Thymus (tissue), 11 donors: ENCODE measurements at regions not wholly inside any gene's neighbourhood (a gene's known extent, or its start where the extent isn't known, plus 50 kb on each side); places are given as distances from the start of the nearest gene placed in this dataset.

ENCODE experiments used
- DNase-seq, 9 donors: peaks; one replicate each; pipeline ENCODE4 v3.0.0-alpha.2; 2013; ENCODE audit warnings: low spot score in 9 of 9, low read depth in 6 of 9, missing footprints in 1 of 9
- H3K27ac ChIP-seq, 2 donors: one replicate each; pipeline ENCODE4 v1.5.1; 2013; ENCODE audit warnings: control low read depth in 1 of 2, low read depth in 1 of 2, low read length in 1 of 2, mild to moderate bottlenecking in 1 of 2, moderate library complexity in 1 of 2
- H3K27me3 ChIP-seq, 2 donors: one replicate each; pipeline ENCODE4 v1.5.1; 2013; ENCODE audit warnings: low read length in 1 of 2; ENCODE audit not compliant: control insufficient read depth in 2 of 2, insufficient read depth in 1 of 2
- H3K36me3 ChIP-seq, 2 donors: one replicate each; pipeline ENCODE4 v1.5.1; 2013; ENCODE audit warnings: low read length in 1 of 2, mild to moderate bottlenecking in 1 of 2, moderate library complexity in 1 of 2; ENCODE audit not compliant: control insufficient read depth in 2 of 2, insufficient read depth in 2 of 2
- H3K4me1 ChIP-seq, 2 donors: one replicate each; pipeline ENCODE4 v1.5.1; 2013; ENCODE audit warnings: low read length in 2 of 2; ENCODE audit not compliant: control insufficient read depth in 2 of 2, insufficient read depth in 2 of 2
- H3K4me3 ChIP-seq, 2 donors: one replicate each; pipeline ENCODE4 v1.5.1; 2013; ENCODE audit warnings: low read length in 2 of 2, control low read depth in 1 of 2, mild to moderate bottlenecking in 1 of 2
- H3K9me3 ChIP-seq, 2 donors: one replicate each; pipeline ENCODE4 v1.5.1; 2013; ENCODE audit warnings: low read length in 1 of 2, mild to moderate bottlenecking in 1 of 2; ENCODE audit not compliant: control insufficient read depth in 2 of 2, insufficient read depth in 1 of 2
- WGBS: extraction: QIAGEN DNeasy Blood & Tissue Kit; methylation state at CpG from one replicate; pipeline ENCODE4 v1.1.7; 2013; 5-methylcytosine and 5-hydroxymethylcytosine counted together
- donor health status: healthy.

GRCh38 chr7:132641238-132641637 lies 65.0 kb upstream of the PLXNA4 start:
- Histone ChIP-seq H3K4me3 (no peak overlapping the region), H3K9me3 (no peaks in the 10 kb centered on the region)
- WGBS: 99% methylated on average over 1 of the region's 1 CpG

GRCh38 chr7:132639983-132640382 lies 63.7 kb upstream of the PLXNA4 start:
- WGBS: 95% methylated on average over 5 of the region's 5 CpGs
- no peak overlapping the region for H3K4me3 ChIP-seq
- no peaks in the 10 kb centered on the region for H3K4me1 ChIP-seq
- no peaks in the 10 kb centered on the region for H3K27me3 ChIP-seq
- DNase-seq: no peak
- no peaks in the 10 kb centered on the region for H3K36me3 ChIP-seq
- H3K27ac ChIP-seq: no peak overlapping the region
- no peaks in the 10 kb centered on the region for H3K9me3 ChIP-seq

More at GRCh38 chr7:132641238-132641637, 65.0 kb upstream of the PLXNA4 start:
- H3K27me3 ChIP-seq: no peaks in the 10 kb centered on the region
- DNase-seq: no peak
- no peaks in the 10 kb centered on the region for H3K36me3 ChIP-seq
- no peaks in the 10 kb centered on the region for H3K4me1 ChIP-seq
- no peak overlapping the region for H3K27ac ChIP-seq

- 78% methylated on average over 6 of the region's 6 CpGs for WGBS
- Histone ChIP-seq H3K36me3 (no peaks in the 10 kb centered on the region), H3K27me3 (no peaks in the 10 kb centered on the region), H3K27ac (no peak overlapping the region), H3K4me3 (no peak overlapping the region), H3K4me1 (no peaks in the 10 kb centered on the region), H3K9me3 (no peaks in the 10 kb centered on the region)
- DNase-seq: no peak
Observed at GRCh38 chr7:132638000-132638399, 61.7 kb upstream of the PLXNA4 start.

- H3K36me3 ChIP-seq: no peaks in the 10 kb centered on the region
- H3K4me3 ChIP-seq: no peak overlapping the region
- no peaks in the 10 kb centered on the region for H3K9me3 ChIP-seq
- H3K27me3 ChIP-seq: no peaks in the 10 kb centered on the region
- DNase-seq: no peak
- 94% methylated on average over 4 of the region's 4 CpGs for WGBS
- H3K27ac ChIP-seq: no peak overlapping the region
- H3K4me1 ChIP-seq: no peaks in the 10 kb centered on the region
Observed at GRCh38 chr7:132636581-132636980, 60.3 kb upstream of the PLXNA4 start.

- no peak overlapping the region for H3K27ac ChIP-seq
- H3K4me1 ChIP-seq: no peaks in the 10 kb centered on the region
- no peaks in the 10 kb centered on the region for H3K9me3 ChIP-seq
- no peaks in the 10 kb centered on the region for H3K36me3 ChIP-seq
- DNase-seq: no peak
- H3K4me3 ChIP-seq: no peak overlapping the region
- no peaks in the 10 kb centered on the region for H3K27me3 ChIP-seq
- 95% methylated on average over 4 of the region's 4 CpGs for WGBS
Observed at GRCh38 chr7:132635127-132635526, 58.9 kb upstream of the PLXNA4 start.

- no peaks in the 10 kb centered on the region for H3K9me3 ChIP-seq
- no peak overlapping the region for H3K4me3 ChIP-seq
- WGBS: 96% methylated on average over 2 of the region's 2 CpGs
- no peak overlapping the region for H3K27ac ChIP-seq
- no peak for DNase-seq
- H3K4me1 ChIP-seq: no peaks in the 10 kb centered on the region
- no peaks in the 10 kb centered on the region for H3K36me3 ChIP-seq
- no peaks in the 10 kb centered on the region for H3K27me3 ChIP-seq
Observed at GRCh38 chr7:132630834-132631233, 54.6 kb upstream of the PLXNA4 start.
